Activated CD8-positive, alpha-beta memory T cell treated with anti-CD3 and anti-CD28 coated beads for 4 hours (primary cell): ENCODE measurements at regions not wholly inside any gene's neighbourhood (a gene's known extent, or its start where the extent isn't known, plus 50 kb on each side); places are given as distances from the start of the nearest gene placed in this dataset.

Experiments used
- DNase-seq, 2 donors: peaks; one replicate each; pipeline ENCODE4 v3.0.0-alpha.2; 2020; ENCODE audit warnings: low read depth in 2 of 2

- DNase-seq, result no peak
These were observed 327.1 kb downstream of the SHANK2 start for GRCh38 chr11:70925238-70925637.

DNA sequence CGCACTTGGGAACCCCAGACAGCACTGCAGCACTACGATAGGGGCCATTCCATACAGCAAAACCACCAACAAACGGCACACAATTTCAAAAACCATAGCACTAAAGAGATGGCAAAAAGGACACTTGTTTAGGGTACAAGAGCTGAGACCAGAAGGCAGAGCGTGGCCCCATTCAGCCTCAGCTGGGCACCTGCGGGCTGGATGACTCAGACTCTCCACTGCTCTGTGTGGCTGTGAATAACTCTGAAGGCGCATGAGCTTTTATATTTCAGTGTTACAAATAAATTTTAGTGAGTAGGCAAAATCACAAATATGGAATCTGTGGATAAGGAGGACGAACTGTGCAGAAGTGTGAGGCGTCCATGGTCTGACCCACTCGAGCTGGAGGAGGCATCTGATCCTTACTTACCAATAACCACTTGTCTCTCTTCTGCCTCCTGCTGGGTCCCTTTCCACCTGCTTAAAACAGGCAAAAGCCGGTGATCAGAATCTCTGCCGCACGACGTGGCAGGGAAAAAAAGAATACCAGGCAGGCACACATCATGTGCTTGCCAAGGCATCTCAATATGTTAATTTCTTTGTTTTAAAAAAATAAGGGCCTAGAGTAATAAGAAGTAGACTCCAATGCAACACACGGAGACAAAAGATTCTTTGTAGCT lies 325.7 kb downstream of the SHANK2 start:
- no peak for DNase-seq

- no peak for DNase-seq
These were observed 323.4 kb downstream of the SHANK2 start for GRCh38 chr11:70928854-70929598.

DNA sequence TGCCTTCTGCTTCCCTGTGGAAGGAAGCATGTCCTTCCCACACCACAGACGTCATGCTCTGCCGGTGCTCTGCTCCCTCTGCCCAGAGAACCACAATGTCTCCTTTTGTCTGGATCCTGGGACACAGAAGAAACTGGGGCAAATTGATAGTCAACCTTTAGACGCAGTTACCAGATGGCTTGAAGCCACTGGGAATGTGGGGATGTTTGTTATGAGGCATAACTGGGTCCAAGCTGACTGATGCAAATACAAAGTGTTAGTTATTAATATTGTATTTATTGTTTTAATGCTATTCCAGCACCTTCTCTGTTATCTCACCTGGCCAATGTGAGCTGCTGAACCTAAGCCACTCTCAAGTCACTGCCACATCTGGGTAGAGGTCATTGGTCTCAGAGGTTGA lies 322.2 kb downstream of the SHANK2 start:
- DNase-seq, result no peak

DNA sequence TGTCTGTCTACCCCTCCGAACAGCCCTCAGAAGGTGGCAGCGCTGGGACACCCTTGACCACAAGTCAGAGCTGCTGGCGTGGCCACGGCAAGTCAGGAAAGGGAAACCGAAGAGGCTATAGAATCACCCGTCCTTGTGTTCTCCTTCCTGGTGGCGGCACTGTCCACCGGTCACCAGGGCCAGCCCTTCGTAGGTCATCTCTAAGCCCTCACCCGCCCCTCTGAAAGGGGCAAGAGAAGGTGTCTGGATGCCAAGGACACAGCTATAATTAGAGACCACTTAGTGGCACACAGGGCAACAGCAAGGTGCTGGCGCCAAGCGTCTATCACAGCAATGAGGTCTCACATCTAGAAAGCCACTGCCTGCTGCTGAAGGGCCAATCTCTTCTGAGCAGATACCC lies 320.9 kb downstream of the SHANK2 start:
- no peak for DNase-seq

DNA sequence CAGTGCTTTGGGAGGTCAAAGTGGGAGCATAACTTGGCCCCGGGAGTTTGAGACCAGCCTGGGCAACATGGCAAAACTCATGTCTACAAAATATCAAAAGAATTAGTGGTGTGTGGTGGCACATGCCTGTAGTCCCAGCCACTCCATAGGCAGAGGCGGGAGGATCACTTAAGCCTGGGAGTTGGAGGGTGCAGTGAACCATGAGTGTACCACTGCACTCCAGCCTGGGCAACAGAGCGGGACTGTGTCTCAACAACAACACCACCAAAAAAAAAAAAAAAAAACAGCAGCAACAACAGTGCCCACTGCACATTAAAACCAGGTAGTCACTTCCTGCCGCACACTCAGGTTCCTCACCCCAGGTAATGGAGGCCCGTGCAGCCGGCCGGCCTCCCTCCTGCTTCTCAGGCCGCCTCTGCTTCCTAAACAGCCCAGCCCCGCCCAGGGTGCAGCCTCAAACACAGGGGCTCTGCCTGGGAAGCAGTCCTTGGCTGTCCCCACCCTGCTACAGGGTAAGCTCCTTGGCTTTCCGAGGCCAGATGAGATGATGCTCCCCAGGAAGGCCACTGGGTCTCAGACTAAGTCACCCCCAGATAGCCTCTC lies 318.3 kb downstream of the SHANK2 start:
- no peak for DNase-seq

GRCh38 chr11:70935006-70935768 lies 317.2 kb downstream of the SHANK2 start:
- no peak for DNase-seq

GRCh38 chr11:70942593-70942992 lies 309.8 kb downstream of the SHANK2 start:
- no peak for DNase-seq

GRCh38 chr11:70944141-70944540 lies 308.2 kb downstream of the SHANK2 start:
- no peak for DNase-seq

DNA sequence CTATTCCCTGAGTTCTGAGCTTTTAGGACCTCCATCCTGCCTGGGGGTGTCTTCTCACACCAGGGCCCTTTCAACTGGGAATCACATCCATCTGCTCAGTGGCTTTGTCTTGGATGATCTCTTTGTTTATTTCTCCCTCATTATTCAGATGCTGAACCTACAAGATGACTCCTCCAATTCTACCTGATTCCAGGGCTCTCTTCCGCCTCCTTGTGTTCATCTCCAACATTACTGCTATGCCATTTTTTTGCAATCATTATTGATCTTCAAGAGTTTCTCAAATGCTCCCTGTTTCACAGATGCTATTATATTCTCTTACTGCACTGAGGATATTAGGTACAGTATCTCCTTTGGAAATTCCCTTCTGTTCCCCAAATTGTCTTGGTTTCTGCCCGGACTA lies 307.7 kb downstream of the SHANK2 start:
- DNase-seq, result no peak

DNA sequence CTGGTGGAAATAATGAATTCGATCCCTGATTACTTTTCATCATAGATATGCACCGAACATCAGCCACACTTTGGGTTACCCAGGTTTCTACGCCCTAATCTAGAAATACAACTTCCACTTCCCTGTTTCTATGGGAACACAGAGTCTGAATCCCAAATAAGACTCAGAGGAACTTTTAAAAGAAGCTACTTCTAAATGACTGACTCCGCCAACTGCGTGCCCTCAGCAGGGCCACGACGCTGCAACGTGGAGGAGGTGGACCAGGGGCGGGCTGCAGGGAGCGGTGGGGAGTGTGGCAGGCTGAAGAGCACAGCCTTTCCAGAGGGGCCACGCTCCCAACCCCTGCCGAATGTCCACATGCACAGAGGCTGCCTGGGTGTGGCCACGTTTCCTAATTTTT lies 304.0 kb downstream of the SHANK2 start:
- DNase-seq, result no peak

DNA sequence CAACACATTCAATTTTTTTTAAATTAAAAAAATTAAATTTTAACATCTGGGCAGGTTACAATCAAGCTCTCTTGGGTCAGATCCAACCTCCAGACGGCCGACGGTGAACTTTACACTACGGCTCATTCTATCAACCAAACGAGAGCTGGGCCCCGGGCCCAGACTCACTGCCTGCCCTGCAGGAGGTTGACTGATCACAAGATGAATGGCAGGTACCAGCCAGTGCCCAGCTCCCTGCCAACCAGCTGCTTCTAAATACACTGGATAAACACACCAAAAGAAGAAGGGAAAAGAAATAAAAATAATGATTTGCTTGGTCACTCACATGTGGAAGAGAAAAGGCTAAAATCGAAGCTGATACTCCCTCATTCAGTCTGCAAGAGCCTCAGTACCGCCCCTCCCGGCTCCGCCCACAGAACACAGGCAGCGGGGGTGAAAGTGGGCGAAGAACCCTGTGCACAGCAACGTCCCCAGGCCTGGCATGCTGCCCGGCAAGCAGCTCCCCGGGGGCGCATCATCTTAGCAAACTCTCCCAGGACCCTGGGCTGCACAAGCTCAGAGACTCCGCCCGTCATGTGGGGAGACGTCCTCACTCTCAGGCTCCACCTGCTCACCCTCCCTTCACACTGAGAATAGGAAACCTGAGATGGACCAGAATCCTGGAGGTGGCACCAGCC lies 303.4 kb downstream of the SHANK2 start:
- DNase-seq, result no peak

DNA sequence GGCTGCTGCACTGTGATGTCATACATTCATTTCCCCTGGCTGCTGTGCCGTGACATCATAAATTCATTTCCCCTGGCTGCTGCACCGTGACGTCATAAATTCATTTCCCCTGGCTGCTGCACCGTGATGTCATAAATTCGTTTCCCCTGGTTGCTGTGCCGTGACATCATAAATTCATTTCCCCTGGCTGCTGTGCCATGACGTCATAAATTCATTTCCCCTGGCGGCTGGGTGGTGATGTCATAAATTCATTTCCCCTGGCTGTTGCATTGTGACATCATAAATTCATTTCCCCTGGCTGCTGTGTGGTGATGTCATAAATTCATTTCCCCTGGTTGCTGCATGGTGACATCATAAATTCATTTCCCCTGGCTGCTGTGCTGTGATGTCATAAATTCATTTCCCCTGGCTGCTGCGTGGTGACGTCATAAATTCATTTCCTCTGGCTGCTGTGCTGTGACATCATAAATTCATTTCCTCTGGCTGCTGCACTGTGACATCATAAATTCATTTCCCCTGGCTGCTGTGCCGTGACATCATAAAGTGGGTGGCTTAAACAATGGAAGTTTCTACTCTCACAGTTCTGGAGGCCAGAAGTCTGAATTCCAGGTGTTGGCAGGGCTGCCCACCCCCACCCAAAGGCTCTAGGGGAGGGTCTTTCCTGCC lies 301.1 kb downstream of the SHANK2 start:
- no peak for DNase-seq

GRCh38 chr11:70952191-70952590 lies 300.2 kb downstream of the SHANK2 start:
- DNase-seq, result no peak

- no peak for DNase-seq
These were observed 298.7 kb downstream of the SHANK2 start for GRCh38 chr11:70953720-70954119.

DNA sequence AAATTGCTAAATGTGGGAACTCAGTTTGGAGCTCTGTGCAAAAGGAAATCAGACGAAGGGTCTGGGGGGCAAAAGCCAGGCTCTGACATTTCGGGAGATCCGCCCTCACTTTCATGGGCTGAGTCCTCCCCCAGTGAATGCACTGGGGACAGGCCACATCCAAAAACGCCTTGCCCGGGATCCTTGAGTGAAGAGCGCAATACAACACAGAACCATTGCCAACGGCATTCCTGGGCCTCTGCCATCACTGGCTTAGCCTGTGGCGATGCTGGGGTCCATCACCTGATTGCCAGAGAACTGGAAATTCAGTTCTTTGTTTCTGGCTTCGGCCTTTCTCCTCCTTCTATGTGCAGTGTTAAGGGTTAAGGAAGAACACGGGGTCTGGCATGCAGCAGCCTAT lies 297.9 kb downstream of the SHANK2 start:
- no peak for DNase-seq
